ENCODE measurements at regions not wholly inside any gene's neighbourhood (a gene's known extent, or its start where the extent isn't known, plus 50 kb on each side); places are given as distances from the start of the nearest gene placed in this dataset.

DNA sequence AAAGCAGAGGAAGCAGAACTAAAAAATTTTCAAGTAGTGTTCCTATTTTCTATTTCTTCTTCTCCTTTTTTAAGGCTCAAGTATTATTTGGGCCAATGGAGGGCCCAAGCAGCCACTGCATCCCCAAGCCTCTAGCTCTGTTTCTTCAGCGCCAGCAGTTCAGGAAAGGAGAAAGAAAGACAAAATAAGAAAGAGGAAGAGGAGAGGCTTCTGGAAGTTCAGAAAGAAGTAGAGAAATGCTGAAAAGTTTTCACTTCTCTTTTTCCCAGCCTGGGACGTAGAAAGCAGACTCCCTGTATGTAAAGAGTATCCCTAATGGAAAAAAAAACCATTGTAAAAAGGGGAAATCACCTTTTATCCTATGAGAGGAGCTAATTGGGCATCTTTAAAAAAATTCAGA lies 165.5 kb upstream of the KLF12 start:
- no peak overlapping the region for H3K27ac ChIP-seq (ENCODE audit: low read depth, low read length)
- no peaks in the 10 kb centered on the region for H3K27me3 ChIP-seq (ENCODE audit: control insufficient read depth in 1 of 2, insufficient read depth in 2 of 2, low read length in 2 of 2)
- peaks cover 19% of the 10 kb centered on the region for H3K4me1 ChIP-seq (ENCODE audit: insufficient read depth, low read length)
- H3K36me3 ChIP-seq (ENCODE audit: insufficient read depth, low read length) = no peaks in the 10 kb centered on the region
- no peak overlapping the region for H3K9ac ChIP-seq (ENCODE audit: low read length)
- no peak overlapping the region for H3K4me3 ChIP-seq (ENCODE audit: low read depth in 1 of 2, low read length in 2 of 2)
- H3K9me3 ChIP-seq (ENCODE audit: low read length) = no peaks in the 10 kb centered on the region

DNA sequence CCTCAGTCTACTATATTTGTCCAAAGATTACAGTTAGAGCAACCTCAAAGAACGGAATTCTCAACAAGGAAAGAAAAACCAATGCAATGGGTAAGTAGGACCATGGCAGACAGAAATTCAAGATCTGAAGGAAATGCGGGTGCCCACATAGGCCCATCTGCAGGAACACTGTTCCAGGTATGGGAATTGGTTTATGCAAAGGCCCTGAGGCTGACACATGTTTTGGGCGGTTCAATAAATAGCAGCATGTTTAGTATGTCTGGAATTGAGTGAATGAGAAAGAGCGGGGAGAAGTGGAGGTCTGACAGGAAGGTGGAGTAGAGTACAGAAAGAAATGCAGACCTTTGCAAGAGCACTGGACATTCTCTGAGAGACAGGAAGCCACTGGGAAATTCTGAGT lies 164.7 kb upstream of the KLF12 start:
- no peak overlapping the region for H3K9ac ChIP-seq (ENCODE audit: low read length)
- peaks cover 19% of the 10 kb centered on the region for H3K4me1 ChIP-seq (ENCODE audit: insufficient read depth, low read length)
- no peaks in the 10 kb centered on the region for H3K9me3 ChIP-seq (ENCODE audit: low read length)
- no peak overlapping the region for H3K4me3 ChIP-seq (ENCODE audit: low read depth in 1 of 2, low read length in 2 of 2)
- H3K36me3 ChIP-seq (ENCODE audit: insufficient read depth, low read length) = no peaks in the 10 kb centered on the region
- H3K27ac ChIP-seq (ENCODE audit: low read depth, low read length) = no peak overlapping the region
- H3K27me3 ChIP-seq (ENCODE audit: control insufficient read depth in 1 of 2, insufficient read depth in 2 of 2, low read length in 2 of 2) = no peaks in the 10 kb centered on the region

DNA sequence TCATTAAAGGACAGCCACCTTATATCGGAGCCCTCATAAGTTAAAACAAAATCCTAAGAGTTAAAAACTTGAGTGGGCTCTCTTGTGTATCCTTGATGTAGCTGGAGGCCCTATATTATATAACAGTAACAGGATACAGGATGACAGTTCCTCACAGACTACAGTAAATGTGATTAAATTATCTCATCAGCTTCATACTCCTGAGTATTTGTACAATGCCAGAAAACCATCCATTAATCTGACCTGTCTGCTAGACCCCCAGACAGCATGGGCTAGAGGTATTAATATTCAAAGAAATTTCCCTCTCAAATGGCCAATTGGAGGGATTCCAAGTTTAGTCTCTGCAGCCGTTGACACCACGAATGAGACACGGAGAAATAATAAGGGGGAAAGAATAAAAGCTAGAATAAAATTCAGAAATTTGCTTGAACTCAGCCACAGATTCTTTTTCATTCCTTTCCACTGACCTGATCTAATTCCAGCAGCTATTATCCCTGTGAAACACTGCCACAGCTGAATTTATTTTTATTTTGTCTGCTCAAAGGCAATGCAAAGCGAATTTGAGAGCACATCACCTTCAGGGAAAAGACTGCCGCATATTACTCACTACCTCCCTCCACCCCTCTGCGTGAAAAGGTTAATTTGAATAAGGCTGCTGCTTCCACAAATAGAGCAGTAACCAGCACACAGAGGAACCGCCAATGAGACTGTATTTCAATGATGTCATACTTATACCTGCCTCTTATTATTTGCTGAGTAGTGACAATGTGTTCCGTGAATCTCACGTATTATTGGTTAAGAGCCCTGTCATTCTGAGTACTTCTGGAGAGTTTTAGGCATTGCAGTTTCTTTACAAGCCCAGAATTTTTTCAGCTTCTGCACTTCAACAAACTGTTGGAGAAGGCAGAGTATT lies 155.9 kb upstream of the KLF12 start:
- H3K4me3 ChIP-seq (ENCODE audit: low read depth in 1 of 2, low read length in 2 of 2) = peak overlapping the region in 1 of 2 donors; percentile 1
- H3K36me3 ChIP-seq (ENCODE audit: insufficient read depth, low read length) = no peaks in the 10 kb centered on the region
- H3K27me3 ChIP-seq (ENCODE audit: control insufficient read depth in 1 of 2, insufficient read depth in 2 of 2, low read length in 2 of 2) = no peaks in the 10 kb centered on the region
- no peaks in the 10 kb centered on the region for H3K9me3 ChIP-seq (ENCODE audit: low read length)
- peaks cover 46% of the 10 kb centered on the region for H3K4me1 ChIP-seq (ENCODE audit: insufficient read depth, low read length)
- H3K27ac ChIP-seq (ENCODE audit: low read depth, low read length) = peak overlapping the region; percentile 61
- H3K9ac ChIP-seq (ENCODE audit: low read length) = peak overlapping the region; percentile 0

DNA sequence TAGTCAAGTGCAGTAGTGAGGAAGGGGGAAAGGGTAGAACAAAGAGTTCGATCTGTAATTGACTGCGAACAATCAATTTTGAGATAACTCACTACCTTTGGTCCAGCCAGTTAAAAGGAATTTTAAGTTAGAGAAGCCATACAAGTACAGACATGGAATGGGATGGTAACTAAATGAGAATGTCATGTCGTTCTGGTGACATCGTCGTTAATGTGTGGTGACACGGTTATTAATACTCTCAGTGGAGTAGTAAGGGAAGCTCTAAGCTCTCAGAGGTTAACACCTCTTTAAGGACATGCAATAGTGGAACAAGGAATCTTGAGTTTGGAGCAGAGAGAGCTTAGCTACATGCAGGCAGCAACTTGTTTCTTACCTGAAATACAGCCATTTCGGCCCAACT lies 154.9 kb upstream of the KLF12 start:
- no peak overlapping the region for H3K9ac ChIP-seq (ENCODE audit: low read length)
- no peak overlapping the region for H3K4me3 ChIP-seq (ENCODE audit: low read depth in 1 of 2, low read length in 2 of 2)
- H3K4me1 ChIP-seq (ENCODE audit: insufficient read depth, low read length) = peaks cover 46% of the 10 kb centered on the region
- H3K9me3 ChIP-seq (ENCODE audit: low read length) = no peaks in the 10 kb centered on the region
- no peaks in the 10 kb centered on the region for H3K36me3 ChIP-seq (ENCODE audit: insufficient read depth, low read length)
- H3K27me3 ChIP-seq (ENCODE audit: control insufficient read depth in 1 of 2, insufficient read depth in 2 of 2, low read length in 2 of 2) = no peaks in the 10 kb centered on the region
- H3K27ac ChIP-seq (ENCODE audit: low read depth, low read length) = no peak overlapping the region

DNA sequence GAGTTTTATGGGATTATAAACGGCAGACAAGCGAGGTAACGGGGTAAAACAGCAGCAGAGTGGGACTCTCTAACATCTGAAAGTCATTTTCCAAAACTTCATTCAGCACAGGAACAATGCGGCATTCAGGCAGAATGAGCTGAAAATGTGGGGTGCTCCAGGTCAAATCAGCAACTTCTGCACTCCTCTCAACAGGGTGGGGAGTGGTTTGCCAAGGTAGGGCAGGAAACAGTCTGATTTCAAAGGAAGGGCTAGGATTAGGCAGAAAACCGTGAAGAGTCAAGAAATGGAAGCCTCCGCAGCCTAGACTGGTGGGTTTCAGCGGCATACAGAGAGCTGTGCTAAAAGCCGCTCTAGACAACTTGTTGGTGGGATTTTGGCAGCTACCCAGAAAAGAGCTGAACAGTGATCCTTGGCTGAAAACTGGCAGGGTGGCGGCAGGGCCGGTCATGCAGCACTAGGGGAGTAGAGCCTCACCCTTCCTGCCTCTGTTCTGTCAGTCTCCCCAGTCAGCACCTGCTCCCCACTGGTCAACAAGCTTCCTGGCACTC lies 154.2 kb upstream of the KLF12 start:
- Histone ChIP-seq H3K4me3 (ENCODE audit: low read depth in 1 of 2, low read length in 2 of 2) (peak overlapping the region; percentile 1 to 42), H3K27ac (ENCODE audit: low read depth, low read length) (peak overlapping the region; percentile 8)

DNA sequence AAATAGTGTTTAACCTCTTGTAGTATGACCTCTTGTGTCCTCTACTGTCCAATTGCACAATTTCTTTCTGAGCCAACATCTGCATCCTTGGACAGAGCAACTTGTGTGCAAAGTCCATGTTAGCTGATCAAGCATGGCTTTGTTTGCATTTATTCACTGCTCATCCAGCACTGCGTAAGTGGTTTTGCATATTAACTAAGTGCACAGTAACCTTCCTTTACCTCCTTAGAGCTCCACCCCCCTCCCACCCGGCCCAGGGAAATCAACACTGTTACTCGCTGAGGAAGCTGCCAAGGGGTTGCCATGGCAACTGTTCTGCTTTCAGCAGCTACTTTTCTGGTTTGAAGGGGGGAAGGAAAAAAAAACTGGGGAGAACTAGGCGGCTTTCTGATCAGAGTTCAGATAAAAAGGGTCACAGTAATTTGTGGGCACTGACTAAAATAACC lies 153.5 kb upstream of the KLF12 start:
- Histone ChIP-seq H3K4me1 (ENCODE audit: insufficient read depth, low read length) (peaks cover 46% of the 10 kb centered on the region), H3K4me3 (ENCODE audit: low read depth in 1 of 2, low read length in 2 of 2) (peak overlapping the region in 1 of 2 donors; percentile 42), H3K36me3 (ENCODE audit: insufficient read depth, low read length) (no peaks in the 10 kb centered on the region), H3K9me3 (ENCODE audit: low read length) (no peaks in the 10 kb centered on the region), H3K27ac (ENCODE audit: low read depth, low read length) (peak overlapping the region; percentile 8), H3K9ac (ENCODE audit: low read length) (no peak overlapping the region), H3K27me3 (ENCODE audit: control insufficient read depth in 1 of 2, insufficient read depth in 2 of 2, low read length in 2 of 2) (no peaks in the 10 kb centered on the region)

More for the DNA sequence above, 154.2 kb upstream of the KLF12 start:
- Histone ChIP-seq H3K27me3 (ENCODE audit: control insufficient read depth in 1 of 2, insufficient read depth in 2 of 2, low read length in 2 of 2) (no peaks in the 10 kb centered on the region), H3K36me3 (ENCODE audit: insufficient read depth, low read length) (no peaks in the 10 kb centered on the region), H3K4me1 (ENCODE audit: insufficient read depth, low read length) (peaks cover 46% of the 10 kb centered on the region), H3K9ac (ENCODE audit: low read length) (no peak overlapping the region), H3K9me3 (ENCODE audit: low read length) (no peaks in the 10 kb centered on the region)

DNA sequence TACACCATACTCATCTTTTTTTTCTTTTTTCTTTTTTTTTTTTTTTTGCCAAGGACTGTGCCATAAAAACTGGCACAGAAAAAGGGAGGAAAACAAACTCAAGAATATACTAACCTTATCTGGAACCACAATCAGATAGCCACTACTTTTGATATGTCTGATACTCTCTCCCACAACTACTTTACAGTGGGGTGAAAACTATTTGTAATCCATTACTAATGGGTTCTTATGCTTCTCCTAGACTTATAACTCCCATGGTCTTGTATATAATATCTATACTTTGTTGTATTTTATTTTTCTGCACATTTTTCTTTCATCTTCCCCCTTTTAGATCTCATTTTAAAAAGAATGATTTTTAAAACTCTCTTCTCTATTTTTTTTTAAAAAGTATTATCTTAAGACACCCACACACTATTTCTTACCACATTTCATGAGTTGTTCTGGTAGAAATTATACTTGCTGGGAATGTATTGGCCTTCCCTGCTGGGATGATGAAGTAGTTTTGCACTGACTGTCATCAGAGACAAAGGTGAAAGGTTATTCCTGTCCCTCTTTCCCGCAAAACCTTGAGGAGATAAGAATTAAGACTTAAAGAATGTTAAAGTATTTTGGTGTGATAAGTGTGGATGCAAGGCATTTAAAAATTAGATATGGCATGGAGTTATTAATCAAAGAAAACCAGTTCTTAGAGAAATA lies 146.7 kb upstream of the KLF12 start:
- H3K9me3 ChIP-seq (ENCODE audit: low read length) = no peaks in the 10 kb centered on the region
- H3K27me3 ChIP-seq (ENCODE audit: control insufficient read depth in 1 of 2, insufficient read depth in 2 of 2, low read length in 2 of 2) = no peaks in the 10 kb centered on the region
- no peak overlapping the region for H3K9ac ChIP-seq (ENCODE audit: low read length)
- no peak overlapping the region for H3K4me3 ChIP-seq (ENCODE audit: low read depth in 1 of 2, low read length in 2 of 2)
- H3K27ac ChIP-seq (ENCODE audit: low read depth, low read length) = no peak overlapping the region
- H3K4me1 ChIP-seq (ENCODE audit: insufficient read depth, low read length) = no peaks in the 10 kb centered on the region
- H3K36me3 ChIP-seq (ENCODE audit: insufficient read depth, low read length) = no peaks in the 10 kb centered on the region

DNA sequence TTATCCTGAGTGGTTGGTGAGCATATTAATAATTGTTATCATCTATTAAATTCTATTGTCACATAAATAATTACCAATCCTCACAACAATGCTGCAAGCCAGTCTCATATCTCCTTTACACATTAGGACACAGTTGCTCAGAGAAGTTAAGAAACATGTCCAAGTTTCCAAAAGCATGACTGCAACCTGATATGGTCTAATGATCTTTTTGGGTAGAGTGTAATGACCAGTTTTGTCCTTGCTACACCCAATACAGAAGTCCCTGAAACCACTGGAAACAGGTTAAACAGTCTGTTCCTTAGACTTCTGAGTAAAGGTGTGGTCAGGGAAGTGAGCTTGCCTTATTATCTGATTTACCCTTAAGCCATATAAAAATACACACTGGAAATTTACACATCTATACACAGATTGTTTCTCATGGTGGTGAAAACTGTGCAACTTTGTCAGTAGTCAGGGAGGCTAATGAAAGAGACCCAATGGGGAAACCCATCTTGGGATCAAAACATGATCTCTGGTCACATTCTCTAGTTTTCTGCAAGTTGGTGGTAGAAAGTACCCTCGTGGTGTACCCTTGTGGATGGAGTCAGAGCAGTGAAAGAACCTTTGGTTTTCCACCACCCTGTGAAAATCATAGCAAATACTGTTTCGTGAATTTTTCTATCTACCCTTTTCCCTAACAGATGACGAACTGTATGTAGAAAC lies 146.0 kb upstream of the KLF12 start:
- Histone ChIP-seq H3K36me3 (ENCODE audit: insufficient read depth, low read length) (no peaks in the 10 kb centered on the region), H3K27ac (ENCODE audit: low read depth, low read length) (no peak overlapping the region), H3K4me1 (ENCODE audit: insufficient read depth, low read length) (no peaks in the 10 kb centered on the region), H3K9ac (ENCODE audit: low read length) (no peak overlapping the region), H3K4me3 (ENCODE audit: low read depth in 1 of 2, low read length in 2 of 2) (no peak overlapping the region), H3K9me3 (ENCODE audit: low read length) (no peaks in the 10 kb centered on the region), H3K27me3 (ENCODE audit: control insufficient read depth in 1 of 2, insufficient read depth in 2 of 2, low read length in 2 of 2) (no peaks in the 10 kb centered on the region)

DNA sequence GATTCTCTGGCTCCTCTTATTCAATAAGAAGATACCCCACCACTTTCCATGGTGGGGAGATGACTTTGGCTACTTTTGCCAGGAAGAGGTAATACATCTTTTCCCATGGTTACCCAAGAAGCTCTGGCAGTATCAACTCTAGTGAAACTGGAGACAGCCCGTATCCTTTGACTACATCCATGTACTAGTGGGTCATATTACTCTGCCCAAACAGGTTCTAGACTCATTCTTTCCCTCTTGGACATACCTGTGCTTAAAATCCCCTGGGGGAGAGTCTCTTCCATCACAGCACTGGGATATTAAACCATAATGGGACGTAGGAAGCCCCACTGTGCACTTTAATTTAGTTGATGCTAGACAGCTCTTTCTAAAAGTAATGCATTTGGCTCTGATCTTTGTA lies 144.7 kb upstream of the KLF12 start:
- Histone ChIP-seq H3K27ac (ENCODE audit: low read depth, low read length) (no peak overlapping the region), H3K27me3 (ENCODE audit: control insufficient read depth in 1 of 2, insufficient read depth in 2 of 2, low read length in 2 of 2) (no peaks in the 10 kb centered on the region), H3K36me3 (ENCODE audit: insufficient read depth, low read length) (no peaks in the 10 kb centered on the region), H3K9ac (ENCODE audit: low read length) (no peak overlapping the region), H3K9me3 (ENCODE audit: low read length) (no peaks in the 10 kb centered on the region), H3K4me1 (ENCODE audit: insufficient read depth, low read length) (no peaks in the 10 kb centered on the region), H3K4me3 (ENCODE audit: low read depth in 1 of 2, low read length in 2 of 2) (no peak overlapping the region)

DNA sequence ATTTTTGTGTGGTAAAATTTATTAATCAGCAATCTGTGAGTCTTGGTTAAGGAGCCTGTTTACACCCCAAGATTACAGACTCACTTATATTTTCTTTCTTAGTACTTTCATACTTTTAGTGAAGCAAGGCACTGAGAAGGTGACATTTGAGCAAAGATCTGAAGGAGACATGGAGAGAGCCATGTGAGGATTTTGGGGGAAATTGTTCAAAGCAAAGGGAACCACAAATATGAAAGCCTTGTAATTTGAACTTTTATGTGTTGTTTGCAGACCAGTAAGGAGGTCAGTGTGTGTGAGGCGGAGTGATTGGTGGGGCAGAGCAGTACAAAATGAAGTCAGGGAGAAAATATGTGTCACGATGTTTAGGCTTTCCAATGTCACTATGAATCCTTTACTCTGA lies 140.7 kb upstream of the KLF12 start:
- Histone ChIP-seq H3K9me3 (ENCODE audit: low read length) (no peaks in the 10 kb centered on the region), H3K36me3 (ENCODE audit: insufficient read depth, low read length) (no peaks in the 10 kb centered on the region), H3K9ac (ENCODE audit: low read length) (no peak overlapping the region), H3K4me1 (ENCODE audit: insufficient read depth, low read length) (no peaks in the 10 kb centered on the region), H3K27me3 (ENCODE audit: control insufficient read depth in 1 of 2, insufficient read depth in 2 of 2, low read length in 2 of 2) (no peaks in the 10 kb centered on the region), H3K27ac (ENCODE audit: low read depth, low read length) (no peak overlapping the region), H3K4me3 (ENCODE audit: low read depth in 1 of 2, low read length in 2 of 2) (no peak overlapping the region)

DNA sequence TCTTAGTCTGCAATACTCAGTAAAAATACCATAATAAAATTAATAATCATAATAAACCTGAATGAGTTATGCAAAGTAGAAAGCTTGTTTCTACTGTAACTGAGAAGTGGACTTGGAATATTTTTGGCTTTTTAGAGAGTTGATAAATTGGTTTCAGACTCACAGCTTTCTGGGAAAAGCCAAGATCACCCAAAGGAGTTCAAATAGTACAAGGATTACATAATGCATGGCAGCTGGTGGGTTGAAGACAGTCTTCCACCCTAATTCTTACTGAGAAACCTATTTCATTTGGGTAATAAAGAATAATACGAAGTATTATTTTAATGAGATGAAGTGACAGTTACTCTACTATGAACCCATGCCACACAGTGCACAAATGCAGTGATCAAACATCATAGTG lies 139.4 kb upstream of the KLF12 start:
- Histone ChIP-seq H3K4me1 (ENCODE audit: insufficient read depth, low read length) (no peaks in the 10 kb centered on the region), H3K9me3 (ENCODE audit: low read length) (no peaks in the 10 kb centered on the region), H3K27me3 (ENCODE audit: control insufficient read depth in 1 of 2, insufficient read depth in 2 of 2, low read length in 2 of 2) (no peaks in the 10 kb centered on the region), H3K9ac (ENCODE audit: low read length) (no peak overlapping the region), H3K4me3 (ENCODE audit: low read depth in 1 of 2, low read length in 2 of 2) (no peak overlapping the region), H3K36me3 (ENCODE audit: insufficient read depth, low read length) (no peaks in the 10 kb centered on the region), H3K27ac (ENCODE audit: low read depth, low read length) (no peak overlapping the region)
